ENCODE measurements at regions not wholly inside any gene's neighbourhood (a gene's known extent, or its start where the extent isn't known, plus 50 kb on each side); places are given as distances from the start of the nearest gene placed in this dataset.

DNA sequence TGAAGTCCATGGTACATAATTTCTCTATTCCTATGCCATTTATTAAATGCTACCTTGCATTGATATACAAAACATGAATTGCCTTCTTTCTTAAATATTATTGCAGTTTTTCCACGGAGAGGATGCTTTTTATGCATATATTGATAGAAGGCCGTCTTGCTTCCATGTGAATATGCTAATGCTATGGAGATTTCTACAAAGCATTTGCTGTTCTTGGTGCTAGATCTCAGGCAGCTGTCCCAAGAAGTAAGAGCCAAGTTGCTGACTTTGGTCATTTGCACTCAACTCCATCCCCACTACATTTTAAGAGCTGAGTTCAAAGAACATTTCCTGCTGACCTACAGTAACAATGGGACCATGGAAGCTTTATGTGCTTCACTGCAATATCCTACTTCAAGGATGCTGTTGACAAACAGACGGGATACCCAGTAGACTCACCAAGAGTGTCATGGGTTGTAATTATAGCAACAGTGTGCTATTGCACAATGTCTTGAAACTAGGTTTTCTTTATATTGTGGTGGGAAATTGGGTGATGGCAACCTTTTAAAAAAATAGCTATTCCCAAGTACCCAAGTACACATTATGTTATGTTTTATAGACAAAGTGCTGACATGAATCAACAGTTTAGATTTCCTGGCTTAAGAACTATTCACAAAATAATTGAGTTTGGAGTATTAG is 1172.4 kb upstream of the PIK3C3 start:
- H3K27me3 ChIP-seq = no peaks in the 10 kb centered on the region
- H3K36me3 ChIP-seq = no peaks in the 10 kb centered on the region
- WGBS, 3 donors = 82 to 85% (median 83%) methylated on average over 3 of the region's 3 CpGs
- no peak for DNase-seq
- no peaks in the 10 kb centered on the region for H3K9me3 ChIP-seq
- TF ChIP-seq, protein P1, sequence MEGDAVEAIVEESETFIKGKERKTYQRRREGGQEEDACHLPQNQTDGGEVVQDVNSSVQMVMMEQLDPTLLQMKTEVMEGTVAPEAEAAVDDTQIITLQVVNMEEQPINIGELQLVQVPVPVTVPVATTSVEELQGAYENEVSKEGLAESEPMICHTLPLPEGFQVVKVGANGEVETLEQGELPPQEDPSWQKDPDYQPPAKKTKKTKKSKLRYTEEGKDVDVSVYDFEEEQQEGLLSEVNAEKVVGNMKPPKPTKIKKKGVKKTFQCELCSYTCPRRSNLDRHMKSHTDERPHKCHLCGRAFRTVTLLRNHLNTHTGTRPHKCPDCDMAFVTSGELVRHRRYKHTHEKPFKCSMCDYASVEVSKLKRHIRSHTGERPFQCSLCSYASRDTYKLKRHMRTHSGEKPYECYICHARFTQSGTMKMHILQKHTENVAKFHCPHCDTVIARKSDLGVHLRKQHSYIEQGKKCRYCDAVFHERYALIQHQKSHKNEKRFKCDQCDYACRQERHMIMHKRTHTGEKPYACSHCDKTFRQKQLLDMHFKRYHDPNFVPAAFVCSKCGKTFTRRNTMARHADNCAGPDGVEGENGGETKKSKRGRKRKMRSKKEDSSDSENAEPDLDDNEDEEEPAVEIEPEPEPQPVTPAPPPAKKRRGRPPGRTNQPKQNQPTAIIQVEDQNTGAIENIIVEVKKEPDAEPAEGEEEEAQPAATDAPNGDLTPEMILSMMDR (IDR thresholded peaks at IDR 0.05) = no peak
- TF ChIP-seq POLR2A (IDR thresholded peaks at IDR 0.05) (no peak), EP300 (IDR thresholded peaks at IDR 0.05) (no peak)
- H3K4me3 ChIP-seq = no peak overlapping the region
- H3K4me1 ChIP-seq (ENCODE audit: insufficient read depth) = no peaks in the 10 kb centered on the region
- intact Hi-C loops (cut with DNase I) = no loop called here
- no peak overlapping the region for H3K27ac ChIP-seq

- H3K4me3 ChIP-seq = no peak overlapping the region
- H3K4me1 ChIP-seq (ENCODE audit: insufficient read depth) = no peaks in the 10 kb centered on the region
- WGBS, 3 donors = 44 to 56% (median 55%) methylated on average over 2 of the region's 2 CpGs
- H3K27me3 ChIP-seq = no peaks in the 10 kb centered on the region
- no peaks in the 10 kb centered on the region for H3K36me3 ChIP-seq
- no peaks in the 10 kb centered on the region for H3K9me3 ChIP-seq
- TF ChIP-seq POLR2A (IDR thresholded peaks at IDR 0.05) (no peak), EP300 (IDR thresholded peaks at IDR 0.05) (no peak)
- TF ChIP-seq, protein P1 (IDR thresholded peaks at IDR 0.05) = no peak
- H3K27ac ChIP-seq = no peak overlapping the region
- DNase-seq = no peak
- intact Hi-C loops (cut with DNase I) = no loop called here
These were observed 1185.2 kb upstream of the PIK3C3 start for GRCh38 chr18:40769786-40770185.

DNA sequence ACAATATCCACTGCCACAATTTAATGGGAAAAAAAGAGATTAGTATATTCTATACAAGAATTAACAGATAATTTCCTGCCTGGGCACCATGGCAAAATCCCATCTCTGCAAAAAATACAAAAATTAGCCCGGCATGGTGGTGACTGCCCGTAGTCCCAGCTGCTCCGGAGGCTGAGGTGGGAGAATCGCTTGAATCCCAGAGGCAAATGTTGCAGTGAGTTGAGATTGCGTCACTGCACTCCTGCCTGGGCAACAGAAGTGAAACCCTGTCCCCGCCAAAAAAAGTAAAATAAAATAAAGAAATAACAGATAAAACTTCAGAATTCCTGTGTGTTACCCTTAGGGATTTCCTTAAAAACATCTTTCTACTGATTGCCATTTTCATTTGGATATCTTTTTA is 1194.8 kb upstream of the PIK3C3 start:
- H3K4me1 ChIP-seq (ENCODE audit: insufficient read depth) = no peaks in the 10 kb centered on the region
- no peaks in the 10 kb centered on the region for H3K36me3 ChIP-seq
- no peak overlapping the region for H3K4me3 ChIP-seq
- no peaks in the 10 kb centered on the region for H3K27me3 ChIP-seq
- intact Hi-C loops (cut with DNase I) = no loop called here
- H3K9me3 ChIP-seq = no peaks in the 10 kb centered on the region
- 87 to 91% (median 90%) methylated on average over 6 of the region's 6 CpGs for WGBS, 3 donors
- TF ChIP-seq POLR2A (IDR thresholded peaks at IDR 0.05) = no peak
- TF ChIP-seq EP300 (IDR thresholded peaks at IDR 0.05) = no peak
- TF ChIP-seq, protein P1 (IDR thresholded peaks at IDR 0.05) = no peak
- no peak overlapping the region for H3K27ac ChIP-seq
- no peak for DNase-seq

DNA sequence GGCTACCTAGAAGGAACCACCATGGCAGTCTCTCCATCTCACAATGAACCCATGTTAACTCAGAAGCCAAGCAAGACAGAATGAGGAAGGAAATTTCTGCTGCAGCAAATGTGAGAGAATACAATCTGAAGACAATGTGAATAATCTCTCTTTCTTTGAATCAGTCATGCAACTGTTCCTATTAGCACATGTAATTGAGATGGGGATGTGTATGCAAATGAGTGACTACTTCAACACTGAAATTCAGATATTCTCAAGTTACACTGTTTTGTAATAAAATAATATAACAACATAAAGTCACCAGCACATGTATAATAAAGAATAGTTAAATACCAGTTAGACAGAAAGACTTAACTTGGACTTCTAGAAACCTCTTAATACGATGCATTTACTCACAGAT is 1200.6 kb upstream of the PIK3C3 start:
- Histone ChIP-seq H3K9me3 (no peaks in the 10 kb centered on the region), H3K36me3 (no peaks in the 10 kb centered on the region), H3K27me3 (no peaks in the 10 kb centered on the region), H3K4me3 (no peak overlapping the region), H3K27ac (no peak overlapping the region), H3K4me1 (ENCODE audit: insufficient read depth) (no peaks in the 10 kb centered on the region)
- 63 to 83% (median 64%) methylated on average over 1 of the region's 1 CpG for WGBS, 3 donors
- DNase-seq = no peak
- intact Hi-C loops (cut with DNase I) = no loop called here
- TF ChIP-seq POLR2A (IDR thresholded peaks at IDR 0.05) = no peak
- no peak for TF ChIP-seq EP300 (IDR thresholded peaks at IDR 0.05)
- TF ChIP-seq, protein P1 (IDR thresholded peaks at IDR 0.05) = no peak

All from ovary (tissue), 7 donors.